Choroid plexus epithelial cell (primary cell): ENCODE measurements at regions not wholly inside any gene's neighbourhood (a gene's known extent, or its start where the extent isn't known, plus 50 kb on each side); places are given as distances from the start of the nearest gene placed in this dataset.
"Not testable (repeated sequence)": the region's sequence is repeated elsewhere in the genome, so short reads cannot be mapped to it uniquely, and the experiment has no call there.

Experiments
- DNase-seq: peaks from one replicate; pipeline ENCODE4 v3.0.0-alpha.2; 2010; ENCODE audit warnings: low read depth
- H3K4me3 ChIP-seq: 2 replicates; pipeline ENCODE4 v1.5.1; 2011; ENCODE audit warnings: low read depth, mild to moderate bottlenecking, control low read depth, low read length, moderate library complexity
- CTCF ChIP-seq: conservative IDR thresholded peaks from 2 replicates; pipeline ENCODE4 v1.5.1; 2011; ENCODE audit warnings: low read depth, mild to moderate bottlenecking, control low read depth, inconsistent platforms, low read length, moderate library complexity

- TF ChIP-seq CTCF = no peak
- no peak overlapping the region for H3K4me3 ChIP-seq
- no peak for DNase-seq
These were observed 303.0 kb downstream of the NDUFA10 start for GRCh38 chr2:239721991-239722759.

GRCh38 chr2:239721531-239721930 lies 303.6 kb downstream of the NDUFA10 start:
- no peak for DNase-seq
- no peak for TF ChIP-seq CTCF

GRCh38 chr2:239720361-239721360 lies 304.5 kb downstream of the NDUFA10 start:
- H3K4me3 ChIP-seq = no peak overlapping the region
- TF ChIP-seq CTCF = no peak
- no peak for DNase-seq

More at GRCh38 chr2:239721531-239721930, 303.6 kb downstream of the NDUFA10 start:
- no peak overlapping the region for H3K4me3 ChIP-seq

GRCh38 chr2:239719791-239720360 lies 305.3 kb downstream of the NDUFA10 start:
- no peak for TF ChIP-seq CTCF
- no peak overlapping the region for H3K4me3 ChIP-seq
- DNase-seq = no peak

- not testable (repeated sequence) for DNase-seq, H3K4me3 ChIP-seq
These were observed 306.2 kb downstream of the NDUFA10 start for GRCh38 chr2:239718991-239719390.

GRCh38 chr2:239717706-239718105 lies 307.4 kb downstream of the NDUFA10 start:
- H3K4me3 ChIP-seq = no peak overlapping the region
- TF ChIP-seq CTCF = no peak
- no peak for DNase-seq

- no peak for TF ChIP-seq CTCF
- H3K4me3 ChIP-seq = no peak overlapping the region
- no peak for DNase-seq
These were observed 307.8 kb downstream of the NDUFA10 start for GRCh38 chr2:239717319-239717675.
